IPS-18a (cell line): ENCODE measurements at regions not wholly inside any gene's neighbourhood (a gene's known extent, or its start where the extent isn't known, plus 50 kb on each side); places are given as distances from the start of the nearest gene placed in this dataset.

ENCODE experiments used
- H3K27ac ChIP-seq: one replicate; pipeline ENCODE4 v1.5.1; 2013; ENCODE audit warnings: low read length
- H3K27me3 ChIP-seq: one replicate; pipeline ENCODE4 v1.6.1; 2013; ENCODE audit warnings: mild to moderate bottlenecking, low read length; ENCODE audit not compliant: control insufficient read depth, insufficient read depth
- H3K36me3 ChIP-seq: one replicate; pipeline ENCODE4 v1.6.1; 2013; ENCODE audit warnings: low read depth, low read length; ENCODE audit not compliant: control insufficient read depth
- H3K4me1 ChIP-seq: one replicate; pipeline ENCODE4 v1.6.1; 2013; ENCODE audit warnings: low read depth, low read length; ENCODE audit not compliant: control insufficient read depth
- H3K4me3 ChIP-seq: one replicate; pipeline ENCODE4 v1.5.1; 2013; ENCODE audit warnings: low read length
- H3K9ac ChIP-seq: one replicate; pipeline ENCODE4 v1.6.1; 2013; ENCODE audit warnings: mild to moderate bottlenecking, low read length, moderate library complexity
- H3K9me3 ChIP-seq: one replicate; pipeline ENCODE4 v1.6.1; 2013; ENCODE audit warnings: low read depth, low read length; ENCODE audit not compliant: control insufficient read depth

DNA sequence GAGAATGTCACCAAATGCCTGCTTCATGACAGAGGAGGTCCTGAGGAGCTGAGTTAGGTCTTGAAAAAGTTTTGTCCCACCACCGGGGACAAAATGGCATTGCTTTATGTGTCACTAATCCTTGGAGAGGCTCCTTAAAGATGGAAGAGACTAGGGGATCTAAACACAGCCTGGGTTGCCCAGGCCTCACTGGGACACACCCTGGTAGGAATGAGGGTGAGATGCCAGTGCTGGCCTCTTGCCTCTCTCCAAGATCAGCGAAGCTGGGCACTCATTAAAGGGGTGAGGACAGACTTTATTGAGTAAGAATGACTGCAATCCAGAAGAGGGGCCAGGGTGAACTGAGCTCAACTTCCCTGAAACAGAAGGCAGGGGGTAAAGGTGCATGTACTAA is 58.5 kb upstream of the KLF13 start:
- no peak overlapping the region for H3K27ac ChIP-seq
- no peak overlapping the region for H3K9ac ChIP-seq
- no peaks in the 10 kb centered on the region for H3K9me3 ChIP-seq
- H3K4me1 ChIP-seq: no peaks in the 10 kb centered on the region
- H3K36me3 ChIP-seq: no peaks in the 10 kb centered on the region
- H3K27me3 ChIP-seq: no peaks in the 10 kb centered on the region
- H3K4me3 ChIP-seq: no peak overlapping the region

DNA sequence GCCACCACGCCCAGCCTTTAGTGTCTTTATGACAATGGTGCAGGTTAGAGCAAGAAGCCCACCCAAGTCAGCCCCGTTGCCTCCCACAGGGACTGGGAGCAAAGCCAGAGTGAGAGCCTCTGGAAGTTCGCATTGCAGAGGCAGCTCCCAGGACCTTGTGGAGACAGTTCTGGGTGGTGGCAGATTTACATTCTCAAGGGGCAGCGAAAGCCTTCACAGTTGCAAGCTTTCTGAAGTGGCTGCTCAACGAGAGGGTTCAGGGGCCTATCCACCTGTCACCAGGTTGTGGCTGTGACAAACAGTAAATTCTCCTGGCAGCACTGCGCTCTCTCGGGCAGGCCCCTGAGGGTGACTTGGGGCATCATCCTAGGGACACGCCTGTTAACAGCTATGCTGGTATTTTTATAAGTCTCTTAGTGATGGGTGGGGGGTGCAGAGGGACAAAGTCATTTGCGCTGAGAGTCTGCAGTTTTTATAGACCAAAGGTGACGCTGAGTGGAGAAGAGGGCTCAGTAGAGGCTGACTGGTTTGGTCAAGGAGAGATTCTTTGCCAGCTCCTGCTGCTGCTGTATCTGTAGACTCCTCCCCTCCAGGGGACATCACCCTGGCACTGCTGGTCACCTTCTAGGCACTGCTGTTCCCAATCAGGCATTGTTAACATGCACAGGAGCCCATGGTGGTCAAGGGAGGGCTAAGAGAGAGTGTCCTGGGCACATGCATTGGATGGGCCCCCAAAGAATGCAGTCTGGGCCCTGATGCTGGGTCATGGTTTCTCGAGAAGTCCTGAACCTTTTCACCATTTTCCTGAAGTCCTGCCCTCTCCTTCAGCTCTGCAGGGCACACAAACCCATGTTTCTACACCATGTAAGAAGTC is 57.5 kb upstream of the KLF13 start:
- H3K36me3 ChIP-seq: no peaks in the 10 kb centered on the region
- H3K4me3 ChIP-seq: no peak overlapping the region
- no peak overlapping the region for H3K9ac ChIP-seq
- H3K27me3 ChIP-seq: no peaks in the 10 kb centered on the region
- no peaks in the 10 kb centered on the region for H3K4me1 ChIP-seq
- H3K27ac ChIP-seq: no peak overlapping the region
- no peaks in the 10 kb centered on the region for H3K9me3 ChIP-seq

DNA sequence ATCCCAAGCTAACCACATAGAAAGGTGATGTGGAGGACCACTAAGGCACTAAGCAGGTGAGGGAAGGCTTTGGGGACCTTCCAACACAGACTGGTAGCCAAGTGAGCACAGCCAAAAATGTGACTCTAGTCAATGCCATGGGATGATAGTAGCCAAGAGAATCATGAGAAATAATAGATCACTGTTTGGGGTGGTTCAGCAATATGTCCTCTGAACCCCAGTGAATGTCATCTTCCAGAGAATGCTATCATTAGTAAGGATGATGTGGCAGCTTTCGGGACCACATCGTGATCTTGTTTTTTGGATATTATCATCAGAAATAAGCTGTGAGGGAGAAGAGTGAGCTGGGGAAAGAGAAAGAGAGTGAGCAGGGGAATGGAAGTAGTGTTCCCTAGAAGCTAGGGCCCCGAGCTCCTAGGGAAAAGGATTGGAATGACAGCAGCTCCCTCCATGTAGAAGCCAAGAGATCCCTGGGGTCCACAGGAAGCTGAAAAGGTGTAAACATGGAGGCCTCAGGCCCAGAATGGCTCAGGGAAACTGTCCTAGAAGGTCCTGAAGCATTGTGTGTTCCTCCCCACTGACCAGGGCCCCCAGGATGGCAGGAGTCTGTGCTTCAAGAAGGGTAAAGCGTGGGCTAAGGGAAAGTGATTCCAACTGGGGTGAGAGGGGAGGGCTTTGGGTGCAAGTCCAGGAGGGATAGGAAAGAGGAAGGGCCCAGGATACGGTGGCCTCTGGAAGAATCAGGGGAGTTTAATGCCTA is 56.6 kb upstream of the KLF13 start:
- Histone ChIP-seq H3K27me3 (no peaks in the 10 kb centered on the region), H3K4me1 (no peaks in the 10 kb centered on the region), H3K9ac (no peak overlapping the region), H3K27ac (no peak overlapping the region), H3K36me3 (no peaks in the 10 kb centered on the region), H3K4me3 (no peak overlapping the region), H3K9me3 (no peaks in the 10 kb centered on the region)

DNA sequence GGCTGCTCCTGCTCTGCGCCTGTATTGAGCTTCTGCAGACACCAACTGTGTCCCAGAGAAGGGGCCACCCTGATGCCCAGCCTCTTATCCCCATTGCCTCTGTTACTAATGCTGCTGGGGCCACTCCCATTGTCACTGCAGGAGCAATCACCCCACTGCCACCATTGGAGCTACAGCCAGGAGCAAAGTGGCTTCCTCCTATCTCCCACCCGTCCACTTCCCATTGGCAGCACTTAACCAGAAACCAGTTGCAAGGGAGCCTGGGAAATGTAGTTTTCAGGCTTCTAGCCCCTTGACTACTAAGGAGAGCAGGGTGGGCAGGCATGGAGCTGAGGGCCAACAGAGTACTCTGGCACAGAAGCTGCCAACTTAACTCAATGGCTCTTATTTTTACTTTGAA is 55.9 kb upstream of the KLF13 start:
- no peak overlapping the region for H3K4me3 ChIP-seq
- H3K36me3 ChIP-seq: no peaks in the 10 kb centered on the region
- H3K4me1 ChIP-seq: no peaks in the 10 kb centered on the region
- no peak overlapping the region for H3K9ac ChIP-seq
- no peaks in the 10 kb centered on the region for H3K27me3 ChIP-seq
- no peak overlapping the region for H3K27ac ChIP-seq
- H3K9me3 ChIP-seq: no peaks in the 10 kb centered on the region

DNA sequence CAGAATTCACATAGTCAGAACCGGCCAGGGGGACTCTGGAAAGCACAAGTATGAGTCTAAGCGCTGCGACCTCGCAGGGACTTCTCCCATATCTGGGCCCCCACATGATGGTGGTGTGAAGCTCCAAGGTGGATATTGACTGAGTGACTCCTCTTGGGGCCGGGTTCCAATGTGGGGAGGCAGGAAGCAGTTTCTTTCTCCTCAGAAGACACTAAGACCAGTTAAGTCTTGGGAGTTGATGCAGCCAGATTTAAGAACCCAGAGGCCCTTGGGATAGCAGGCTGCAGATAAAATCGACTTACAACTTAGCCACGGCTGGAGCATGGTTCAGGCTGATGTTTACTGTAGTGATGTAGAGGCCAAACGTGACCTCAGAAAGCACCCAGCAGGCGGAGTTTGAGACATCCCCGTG is 55.4 kb upstream of the KLF13 start:
- Histone ChIP-seq H3K36me3 (no peaks in the 10 kb centered on the region), H3K9ac (no peak overlapping the region), H3K27me3 (no peaks in the 10 kb centered on the region), H3K4me1 (no peaks in the 10 kb centered on the region), H3K27ac (no peak overlapping the region), H3K9me3 (no peaks in the 10 kb centered on the region), H3K4me3 (no peak overlapping the region)

DNA sequence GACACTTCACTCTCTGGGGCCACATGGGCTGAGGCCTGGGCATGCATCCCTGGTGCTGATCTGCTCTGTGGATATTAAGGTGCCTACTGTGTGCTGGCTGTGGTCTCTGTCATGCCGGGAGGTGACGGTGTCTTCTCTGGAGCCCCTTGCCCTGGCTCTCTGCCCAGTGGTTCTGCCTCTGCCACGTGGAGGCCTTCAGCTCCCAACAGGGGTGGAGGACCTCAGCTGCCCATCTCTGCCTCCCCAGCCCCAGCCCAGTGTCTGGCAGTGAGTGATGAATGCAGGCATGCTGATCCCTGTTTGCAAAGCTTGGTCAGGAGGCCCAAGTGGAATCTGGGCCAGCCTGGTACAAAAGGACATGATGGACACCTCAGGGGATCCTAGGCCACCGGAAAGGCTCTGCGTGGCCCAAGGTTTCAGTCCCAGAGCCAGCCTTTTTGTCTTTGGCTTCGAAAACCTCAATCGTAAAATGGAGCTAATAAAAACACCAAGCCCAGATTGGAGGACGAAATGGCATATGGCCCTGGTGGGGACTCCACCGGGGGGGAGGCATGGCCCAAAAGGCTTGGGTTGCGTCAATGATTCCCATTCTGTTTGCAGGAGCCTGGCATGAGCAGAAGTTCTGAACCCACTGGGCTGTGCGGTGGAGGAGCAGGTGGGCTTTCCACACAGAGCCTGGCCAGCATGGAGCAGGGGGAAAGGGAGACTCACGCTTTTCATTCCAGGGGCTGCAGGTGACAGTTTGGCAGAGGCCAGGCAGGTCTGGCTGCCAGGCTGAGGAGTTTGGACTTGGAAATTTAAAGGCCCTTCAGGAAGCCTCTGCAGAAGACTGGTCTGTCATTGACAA is 54.7 kb upstream of the KLF13 start:
- Histone ChIP-seq H3K9ac (no peak overlapping the region), H3K4me1 (no peaks in the 10 kb centered on the region), H3K9me3 (no peaks in the 10 kb centered on the region), H3K36me3 (no peaks in the 10 kb centered on the region), H3K4me3 (no peak overlapping the region), H3K27ac (no peak overlapping the region), H3K27me3 (no peaks in the 10 kb centered on the region)

DNA sequence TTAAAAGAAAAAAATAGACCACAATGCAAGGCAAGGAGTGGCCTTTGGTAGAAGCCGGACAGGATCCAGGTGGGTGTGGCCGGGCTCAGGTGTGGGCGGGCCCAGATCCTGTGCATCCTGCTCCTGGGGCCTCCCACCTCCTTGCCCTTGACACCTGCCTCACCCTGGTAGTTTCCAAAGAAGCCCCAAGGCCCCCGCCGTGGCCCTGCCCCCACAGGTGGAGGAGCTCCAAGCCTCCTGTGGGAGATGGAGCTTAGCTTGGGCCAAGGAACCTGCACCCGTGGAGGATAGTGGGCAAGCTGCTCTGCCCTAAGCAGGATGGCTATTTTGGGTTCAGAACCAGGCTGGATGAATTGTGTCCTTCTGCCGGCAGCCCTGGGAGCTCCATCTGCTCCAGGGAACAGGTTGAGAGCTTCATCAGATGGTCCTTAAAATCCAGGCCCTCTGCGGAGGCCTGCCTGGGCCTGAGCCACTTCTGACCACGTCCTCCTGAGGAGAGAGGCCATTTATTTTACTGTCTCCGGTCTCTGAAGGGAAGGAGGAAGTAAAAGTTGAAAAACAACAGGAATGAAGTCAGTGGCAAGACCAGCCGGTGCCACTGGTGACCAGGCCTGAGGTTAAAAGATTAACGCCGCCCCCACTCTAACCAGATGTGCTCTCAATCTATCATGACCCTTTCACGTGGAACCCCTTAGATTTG is 53.9 kb upstream of the KLF13 start:
- Histone ChIP-seq H3K27ac (no peak overlapping the region), H3K36me3 (no peaks in the 10 kb centered on the region), H3K27me3 (no peaks in the 10 kb centered on the region), H3K4me1 (no peaks in the 10 kb centered on the region), H3K4me3 (no peak overlapping the region), H3K9ac (no peak overlapping the region), H3K9me3 (no peaks in the 10 kb centered on the region)

DNA sequence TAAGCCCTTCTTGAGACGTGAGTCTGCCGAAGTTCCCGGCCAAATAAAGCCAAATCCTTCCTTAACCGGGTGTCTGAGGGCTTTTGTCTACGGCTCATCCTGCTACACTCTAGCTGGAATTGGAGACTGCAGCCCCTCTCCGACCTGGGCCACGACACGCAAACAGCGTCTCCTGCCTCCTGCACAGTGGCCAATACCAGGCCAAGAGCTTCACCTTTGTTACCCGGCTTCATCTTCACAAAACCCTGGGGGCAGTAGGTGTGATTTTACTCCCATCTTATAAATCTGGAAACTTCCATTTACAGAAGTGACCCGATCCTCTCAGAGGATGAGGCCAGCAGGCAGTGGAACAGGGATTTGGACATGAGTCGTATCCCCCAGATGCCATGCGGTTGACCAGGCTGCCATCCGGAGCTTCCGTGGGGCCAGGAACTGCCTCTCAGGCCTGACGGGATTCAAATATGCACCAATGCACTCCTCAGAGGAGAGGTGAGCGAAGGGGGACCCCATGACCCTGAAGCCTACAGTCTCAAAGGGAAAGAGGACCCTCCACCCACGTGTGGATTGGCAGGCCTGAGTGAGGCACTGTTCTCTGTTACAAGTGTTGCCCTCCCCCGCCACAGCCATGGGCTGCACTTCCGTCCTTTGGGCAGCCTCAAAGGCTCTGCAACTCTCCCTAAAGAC is 53.2 kb upstream of the KLF13 start:
- no peak overlapping the region for H3K27ac ChIP-seq
- H3K36me3 ChIP-seq: no peaks in the 10 kb centered on the region
- no peak overlapping the region for H3K4me3 ChIP-seq
- H3K4me1 ChIP-seq: no peaks in the 10 kb centered on the region
- no peaks in the 10 kb centered on the region for H3K27me3 ChIP-seq
- H3K9ac ChIP-seq: no peak overlapping the region
- no peaks in the 10 kb centered on the region for H3K9me3 ChIP-seq

DNA sequence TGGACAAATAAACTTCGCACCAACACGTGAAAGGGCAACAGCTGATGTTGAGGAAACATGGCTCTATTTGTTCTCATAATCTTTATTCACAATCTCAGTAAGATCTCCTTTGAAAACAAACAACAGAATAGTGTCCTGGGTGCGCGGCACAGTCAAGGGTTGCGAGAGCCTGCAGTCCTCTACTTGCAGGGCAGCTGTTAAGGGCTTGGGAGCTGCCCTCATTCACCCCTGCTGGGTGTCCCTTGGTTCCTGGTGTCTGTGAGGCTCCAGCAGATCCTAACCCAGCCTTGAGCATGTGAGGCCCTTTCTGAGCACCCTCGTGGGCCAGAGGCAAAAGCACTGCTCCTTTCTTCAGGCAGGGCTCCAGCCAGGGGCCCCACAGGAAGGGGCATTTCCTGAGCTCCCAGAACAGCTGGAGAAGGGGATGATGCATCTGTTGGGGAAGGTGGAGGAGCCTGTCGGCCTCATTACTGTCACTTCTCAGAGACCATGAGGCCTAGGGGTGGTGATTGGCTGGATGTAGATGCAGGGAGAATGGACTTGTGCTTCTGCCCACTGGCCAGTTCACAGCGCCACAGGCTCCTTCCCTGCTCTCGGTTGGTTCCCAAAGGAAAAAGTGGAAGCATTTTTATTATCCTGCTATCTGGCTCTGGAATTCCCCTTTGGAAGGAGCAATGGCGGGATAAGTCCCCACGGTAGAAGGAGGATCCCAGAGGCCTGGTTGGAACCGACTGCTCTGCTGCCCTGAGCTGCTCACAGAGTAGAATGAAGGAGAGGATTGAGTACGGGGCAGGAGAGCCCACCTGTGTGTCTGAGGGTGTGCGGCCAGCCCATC is 51.9 kb upstream of the KLF13 start:
- H3K27ac ChIP-seq: no peak overlapping the region
- no peaks in the 10 kb centered on the region for H3K9me3 ChIP-seq
- H3K36me3 ChIP-seq: no peaks in the 10 kb centered on the region
- H3K27me3 ChIP-seq: no peaks in the 10 kb centered on the region
- H3K9ac ChIP-seq: no peak overlapping the region
- H3K4me1 ChIP-seq: no peaks in the 10 kb centered on the region
- no peak overlapping the region for H3K4me3 ChIP-seq
